ENCODE measurements at regions not wholly inside any gene's neighbourhood (a gene's known extent, or its start where the extent isn't known, plus 50 kb on each side); places are given as distances from the start of the nearest gene placed in this dataset.

- H3K4me3 ChIP-seq (replicated peaks in 1 of 3; ENCODE audit: insufficient read depth in 1 of 3, low read depth in 1 of 3, low read length in 3 of 3) = no peak overlapping the region
- H3K36me3 ChIP-seq (ENCODE audit: control insufficient read depth in 2 of 2, extremely low read depth in 1 of 2, insufficient read depth in 2 of 2, low read length in 2 of 2) = no peaks in the 10 kb centered on the region
- no peaks in the 10 kb centered on the region for H4K20me1 ChIP-seq (replicated peaks; ENCODE audit: control insufficient read depth, extremely low read depth, insufficient read depth, low read length)
- no peak overlapping the region for H2AFZ ChIP-seq (ENCODE audit: low read depth, low read length)
- dilution Hi-C loops (cut with MboI; ENCODE audit: extremely low pct_ligation_motif_present, low sequenced_read_pairs) = no loop called here
- no peak for DNase-seq (ENCODE audit: low read depth, low spot score)
- no peak overlapping the region for H3K9ac ChIP-seq (replicated peaks; ENCODE audit: extremely low read depth, insufficient read depth, low read length)
- H3K4me2 ChIP-seq (ENCODE audit: insufficient read depth, low read length) = no peak overlapping the region
- H3K9me3 ChIP-seq (replicated peaks; ENCODE audit: control insufficient read depth, insufficient read depth, low read length) = no peaks in the 10 kb centered on the region
- H3K4me1 ChIP-seq (ENCODE audit: control insufficient read depth, extremely low read depth, insufficient read depth, low read length) = peaks cover 5% of the 10 kb centered on the region
- H3K79me2 ChIP-seq (ENCODE audit: control insufficient read depth, insufficient read depth, low read length) = no peaks in the 10 kb centered on the region
- ChIA-PET POLR2A (no interaction called here), CTCF (interaction anchor here (1.2 kb wide), 1 partner anchor 302 kb away, joined by 6 read pairs; no protein-coding TSS in a partner anchor)
- H3K9me1 ChIP-seq (replicated peaks; ENCODE audit: control insufficient read depth, extremely low read depth, insufficient read depth, low read length) = no peaks in the 10 kb centered on the region
- no peak for FAIRE-seq
- H3K27ac ChIP-seq (ENCODE audit: insufficient read depth, low read depth, low read length) = no peak overlapping the region
- intact Hi-C loops (cut with micrococcal nuclease) = loop anchor here (5.0 kb wide), 3 partner anchors 134 to 639 kb away; partner anchors contain the start of gene MGMT
- peaks cover 5 to 11% of the 10 kb centered on the region in 2 experiments for H3K27me3 ChIP-seq (ENCODE audit: control insufficient read depth in 2 of 2, insufficient read depth in 2 of 2, low read length in 2 of 2)
- TF ChIP-seq GATA2 (IDR thresholded peaks at IDR 0.05; ENCODE audit: insufficient read depth, insufficient read length, low read depth, low read length) = no peak
- no peak for TF ChIP-seq JUN (IDR thresholded peaks at IDR 0.05; ENCODE audit: borderline replicate concordance, insufficient read depth, insufficient read length, low read depth)
- no peak for TF ChIP-seq FOS (IDR thresholded peaks at IDR 0.05; ENCODE audit: borderline replicate concordance, insufficient read depth, low read length)
- no peak for TF ChIP-seq EZH2 (IDR thresholded peaks at IDR 0.05; ENCODE audit: borderline replicate concordance, low read depth, low read length, severe bottlenecking)
- no peak for TF ChIP-seq POLR2A (IDR thresholded peaks at IDR 0.05; ENCODE audit: low read depth, low read length)
- TF ChIP-seq, protein P1, sequence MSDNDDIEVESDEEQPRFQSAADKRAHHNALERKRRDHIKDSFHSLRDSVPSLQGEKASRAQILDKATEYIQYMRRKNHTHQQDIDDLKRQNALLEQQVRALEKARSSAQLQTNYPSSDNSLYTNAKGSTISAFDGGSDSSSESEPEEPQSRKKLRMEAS (IDR thresholded peaks at IDR 0.05; ENCODE audit: insufficient read depth, insufficient read length) = no peak
- TF ChIP-seq CTCF (IDR thresholded peaks at IDR 0.05; ENCODE audit: extremely low read depth in 1 of 2, insufficient read depth in 1 of 2, low read depth in 1 of 2, low read length in 2 of 2) = no peak
- TF ChIP-seq MYC (IDR thresholded peaks at IDR 0.05; ENCODE audit: low read depth, low read length) = no peak
- no peak for TF ChIP-seq POLR2AphosphoS5 (IDR thresholded peaks at IDR 0.05; ENCODE audit: insufficient read depth, low read depth, low read length)
- no TSS peak for BruUV-seq (replicated peaks)
These were observed 133.3 kb upstream of the MGMT start for GRCh38 chr10:129333706-129334105.
